ENCODE measurements at regions not wholly inside any gene's neighbourhood (a gene's known extent, or its start where the extent isn't known, plus 50 kb on each side); places are given as distances from the start of the nearest gene placed in this dataset.

- ATAC-seq (ENCODE audit: poor library complexity) (no peak), DNase-seq (no peak)
- intact Hi-C loops (cut with DNase I): no loop called here
These were observed 418.2 kb downstream of the GRB14 start for GRCh38 chr2:164203131-164203530.

DNA sequence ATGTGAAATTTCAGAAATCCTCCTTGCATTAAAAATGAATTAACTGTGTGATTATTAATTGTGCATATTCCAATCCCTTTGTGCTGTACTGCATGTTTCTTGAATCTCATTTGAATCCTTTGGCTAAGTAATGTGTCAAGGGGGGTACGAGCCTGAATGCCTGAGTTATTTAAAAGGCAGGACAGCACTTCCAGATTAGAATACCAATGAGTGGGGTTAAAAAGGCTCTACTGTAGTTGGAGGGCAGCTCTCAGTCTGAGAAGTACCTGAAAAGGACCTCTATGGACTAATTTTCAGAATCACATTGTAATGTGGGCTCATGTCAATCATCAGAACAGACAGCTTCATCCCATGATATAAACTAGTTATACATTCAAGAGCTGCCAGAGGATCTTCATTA lies 423.0 kb downstream of the GRB14 start:
- no peak for ATAC-seq (ENCODE audit: poor library complexity)

DNA sequence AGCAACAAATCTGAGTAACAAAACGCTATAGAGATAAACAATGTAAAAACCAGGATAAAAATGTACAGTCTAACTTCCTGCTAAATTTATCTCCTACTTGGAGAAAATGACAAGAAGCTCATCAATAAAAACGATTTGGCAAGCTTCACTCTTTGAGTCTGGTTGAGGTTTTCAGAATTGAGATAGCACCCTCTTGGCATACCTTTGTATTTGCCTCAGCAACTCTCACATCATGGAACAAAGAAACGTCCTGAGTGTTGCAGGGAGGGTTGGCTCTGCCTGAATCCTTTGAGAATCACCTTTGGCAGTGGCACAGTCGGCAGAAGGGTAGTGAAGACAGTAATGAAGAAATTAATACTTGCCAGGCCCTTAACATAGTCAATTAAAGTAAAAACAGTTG lies 430.6 kb downstream of the GRB14 start:
- ATAC-seq (ENCODE audit: poor library complexity): no peak
- intact Hi-C loops (cut with DNase I): no loop called here
- no peak for DNase-seq

More for the DNA sequence above, 423.0 kb downstream of the GRB14 start:
- intact Hi-C loops (cut with DNase I): no loop called here
- DNase-seq: no peak

GRCh38 chr2:164189851-164190250 lies 431.4 kb downstream of the GRB14 start:
- DNase-seq: no peak
- ATAC-seq (ENCODE audit: poor library complexity): no peak
- intact Hi-C loops (cut with DNase I): no loop called here

GRCh38 chr2:164187121-164187520 lies 434.2 kb downstream of the GRB14 start:
- intact Hi-C loops (cut with DNase I): no loop called here
- no peak for ATAC-seq (ENCODE audit: poor library complexity)
- no peak for DNase-seq

DNA sequence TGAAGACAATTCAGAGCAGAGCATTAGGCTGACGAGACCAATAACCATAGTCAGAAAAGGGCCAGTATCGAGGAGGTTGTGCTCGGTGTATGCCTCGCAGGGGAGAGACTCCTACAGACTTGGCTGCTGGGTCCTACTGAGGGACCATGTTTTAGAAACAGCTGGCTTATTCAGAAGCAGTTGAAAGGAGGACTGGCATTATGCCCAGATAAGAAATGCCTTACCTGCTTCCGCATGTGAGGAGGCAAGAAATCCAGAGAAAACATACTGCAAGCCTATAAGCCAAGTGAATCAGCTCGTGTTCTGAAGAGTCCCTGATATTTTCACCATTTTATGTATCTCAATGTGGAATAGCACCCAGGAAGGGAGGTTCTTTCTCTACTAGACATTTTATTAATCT lies 434.7 kb downstream of the GRB14 start:
- DNase-seq (no peak), ATAC-seq (ENCODE audit: poor library complexity) (no peak)
- intact Hi-C loops (cut with DNase I): no loop called here

DNA sequence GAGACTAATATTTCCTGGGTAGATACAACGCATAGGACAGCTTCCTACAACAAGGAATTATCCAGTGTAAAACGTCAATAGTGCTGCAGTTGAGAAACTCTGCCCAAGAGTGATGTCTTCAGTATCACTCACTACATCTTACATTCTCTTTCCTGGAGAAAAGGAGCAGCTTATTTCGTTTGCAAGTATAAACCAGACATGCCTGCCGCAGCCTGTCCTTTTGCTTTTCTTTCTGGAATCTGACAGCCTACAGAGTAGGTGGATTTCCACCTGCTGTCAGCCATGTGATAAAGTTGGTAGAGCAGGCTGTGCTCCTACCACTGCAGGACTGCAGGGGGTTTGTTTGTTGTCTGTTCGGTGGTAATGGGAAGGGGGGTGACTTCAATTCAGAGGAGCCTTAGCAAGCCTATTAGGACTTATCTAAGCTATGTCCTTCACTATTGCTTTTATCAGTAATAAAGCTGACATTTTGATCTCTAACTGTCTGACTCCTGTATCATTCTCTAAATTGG lies 439.1 kb downstream of the GRB14 start:
- DNase-seq (no peak), ATAC-seq (ENCODE audit: poor library complexity) (no peak)
- intact Hi-C loops (cut with DNase I): no loop called here

- ATAC-seq (ENCODE audit: poor library complexity) (no peak), DNase-seq (no peak)
- intact Hi-C loops (cut with DNase I): no loop called here
These were observed 442.3 kb downstream of the GRB14 start for GRCh38 chr2:164178835-164179465.

GRCh38 chr2:164164602-164165001 lies 428.8 kb upstream of the FIGN start:
- intact Hi-C loops (cut with DNase I): no loop called here
- ATAC-seq (ENCODE audit: poor library complexity): no peak
- no peak for DNase-seq

GRCh38 chr2:164155558-164155957 lies 419.8 kb upstream of the FIGN start:
- DNase-seq: no peak

DNA sequence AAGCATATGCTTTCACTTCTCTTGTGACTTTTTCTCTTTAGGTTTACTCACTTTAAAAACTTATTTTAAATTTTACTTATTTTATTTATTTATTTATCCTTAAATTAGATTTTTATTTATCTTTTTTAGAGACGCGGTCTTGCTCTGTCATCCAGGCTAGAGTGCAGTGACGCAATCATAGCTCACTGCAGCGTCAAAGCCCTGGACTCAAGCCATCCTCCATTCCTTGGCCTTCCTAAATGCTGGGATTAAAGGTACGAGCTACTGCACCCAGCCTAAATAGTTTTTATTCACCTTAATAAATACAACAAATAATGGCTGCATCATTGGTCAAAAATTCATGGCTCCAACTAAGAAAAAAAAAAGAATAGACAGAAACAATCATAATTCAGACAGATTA lies 415.7 kb upstream of the FIGN start:
- ATAC-seq (ENCODE audit: poor library complexity) (no peak), DNase-seq (no peak)
- intact Hi-C loops (cut with DNase I): no loop called here

More at GRCh38 chr2:164155558-164155957, 419.8 kb upstream of the FIGN start:
- intact Hi-C loops (cut with DNase I): no loop called here
- no peak for ATAC-seq (ENCODE audit: poor library complexity)

DNA sequence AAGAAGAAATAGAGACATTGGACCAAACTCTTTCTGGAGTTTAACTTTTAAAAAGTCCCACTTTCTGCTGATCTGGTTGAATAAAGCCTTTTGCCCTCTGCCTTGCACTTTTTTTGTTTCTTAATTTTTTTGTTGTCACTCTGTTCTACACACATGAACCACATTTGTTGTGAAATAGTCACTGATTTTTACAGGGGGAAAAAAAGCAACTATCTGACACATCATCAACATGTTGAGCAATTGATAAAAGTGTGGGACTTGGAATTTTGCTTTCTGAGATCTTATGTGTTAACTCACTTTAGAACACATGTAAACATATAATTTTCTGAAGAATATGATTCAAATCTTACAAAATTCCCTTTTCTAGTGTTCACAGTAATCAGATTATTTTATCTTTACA lies 414.8 kb upstream of the FIGN start:
- ATAC-seq (ENCODE audit: poor library complexity) (no peak), DNase-seq (no peak)
- intact Hi-C loops (cut with DNase I): no loop called here

- intact Hi-C loops (cut with DNase I): no loop called here
- no peak for ATAC-seq (ENCODE audit: poor library complexity)
- DNase-seq: no peak
These were observed 410.6 kb upstream of the FIGN start for GRCh38 chr2:164146441-164146840.

- no peak for ATAC-seq (ENCODE audit: poor library complexity)
- intact Hi-C loops (cut with DNase I): no loop called here
- DNase-seq: no peak
These were observed 409.5 kb upstream of the FIGN start for GRCh38 chr2:164145093-164145987.

GRCh38 chr2:164143183-164143930 lies 407.5 kb upstream of the FIGN start:
- ATAC-seq (ENCODE audit: poor library complexity) (no peak), DNase-seq (no peak)
- intact Hi-C loops (cut with DNase I): no loop called here

DNA sequence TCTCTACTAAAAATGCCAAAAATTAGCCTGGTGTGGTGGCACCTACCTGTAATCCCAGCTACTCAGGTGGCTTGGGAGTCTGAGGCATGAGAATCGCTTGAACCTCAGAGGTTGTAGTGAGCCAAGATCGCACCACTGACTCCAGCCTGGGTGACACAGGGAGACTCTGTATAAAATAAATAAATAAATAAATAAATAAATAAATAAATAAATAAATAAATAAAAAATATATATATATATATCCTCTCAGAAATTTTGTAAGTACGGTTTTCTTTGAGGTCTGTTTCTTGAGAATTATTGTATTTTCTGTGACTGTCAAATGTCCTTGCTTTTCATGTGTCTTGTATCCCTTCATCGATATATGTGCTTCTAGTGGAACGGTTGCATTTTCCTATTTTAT lies 406.9 kb upstream of the FIGN start:
- intact Hi-C loops (cut with DNase I): no loop called here
- DNase-seq (no peak), ATAC-seq (ENCODE audit: poor library complexity) (no peak)

- DNase-seq (no peak), ATAC-seq (ENCODE audit: poor library complexity) (no peak)
- intact Hi-C loops (cut with DNase I): no loop called here
These were observed 405.5 kb upstream of the FIGN start for GRCh38 chr2:164141271-164141670.

DNA sequence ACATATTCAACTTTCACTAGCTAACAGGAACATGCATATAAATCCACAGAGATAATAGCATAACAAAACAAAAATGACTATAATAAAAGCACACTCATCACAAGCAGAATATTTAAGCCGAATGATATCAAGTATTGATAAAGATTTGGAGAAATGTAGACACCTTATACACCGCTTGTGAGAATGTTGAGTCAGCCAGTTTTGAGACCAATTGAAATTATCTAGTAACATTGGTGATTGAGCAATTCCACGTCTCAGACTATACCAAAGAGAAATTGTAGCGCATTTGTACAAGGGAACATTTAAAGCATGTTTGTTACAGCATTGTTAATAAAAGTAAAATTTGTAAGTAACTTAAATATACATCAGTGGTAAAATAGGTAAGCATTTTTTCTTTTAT lies 402.9 kb upstream of the FIGN start:
- no peak for DNase-seq
- ATAC-seq (ENCODE audit: poor library complexity): no peak
- intact Hi-C loops (cut with DNase I): no loop called here

DNA sequence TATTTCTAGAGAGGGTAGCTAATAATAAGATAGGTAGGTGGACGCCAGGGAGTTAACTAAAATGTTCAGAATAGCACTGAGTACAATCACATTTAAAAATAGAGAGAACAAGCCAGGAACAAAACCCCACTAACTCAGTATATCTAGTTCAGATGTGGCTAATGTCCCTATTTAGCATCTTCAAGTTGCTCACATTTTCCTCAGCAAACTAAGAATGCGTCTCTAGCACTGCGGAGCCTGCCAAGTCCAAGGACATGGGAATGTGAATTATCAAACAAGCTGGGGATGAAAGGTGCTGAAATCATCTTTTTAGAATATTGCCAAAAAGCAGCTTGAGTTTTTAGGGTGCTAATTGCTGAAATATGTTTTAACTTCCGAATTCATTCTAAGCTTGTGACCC lies 398.5 kb upstream of the FIGN start:
- ATAC-seq (ENCODE audit: poor library complexity): no peak
- DNase-seq: no peak
- intact Hi-C loops (cut with DNase I): no loop called here
